WI38 (cell line): ENCODE measurements at regions not wholly inside any gene's neighbourhood (a gene's known extent, or its start where the extent isn't known, plus 50 kb on each side); places are given as distances from the start of the nearest gene placed in this dataset.

Experiments
- H3K4me3 ChIP-seq: 2 replicates; pipeline ENCODE4 v1.5.1; 2011; ENCODE audit warnings: low read depth, mild to moderate bottlenecking, control low read depth, low read length
- CTCF ChIP-seq: IDR thresholded peaks from 2 replicates; pipeline ENCODE4 v1.5.1; 2012; ENCODE audit warnings: low read depth, mild to moderate bottlenecking, control low read depth, low read length

GRCh38 chr14:97039717-97040363 lies 242.7 kb downstream of the VRK1 start:
- TF ChIP-seq CTCF: no peak
- H3K4me3 ChIP-seq: no peak overlapping the region

GRCh38 chr14:97046967-97047366 lies 249.8 kb downstream of the VRK1 start:
- TF ChIP-seq CTCF: no peak
- no peak overlapping the region for H3K4me3 ChIP-seq

- no peak overlapping the region for H3K4me3 ChIP-seq
- TF ChIP-seq CTCF: no peak
These were observed 254.8 kb downstream of the VRK1 start for GRCh38 chr14:97052001-97052400.

- H3K4me3 ChIP-seq: no peak overlapping the region
- TF ChIP-seq CTCF: no peak
These were observed 256.8 kb downstream of the VRK1 start for GRCh38 chr14:97053941-97054340.

- TF ChIP-seq CTCF: no peak
These were observed 258.2 kb downstream of the VRK1 start for GRCh38 chr14:97055355-97055754.

GRCh38 chr14:97056086-97056485 lies 258.9 kb downstream of the VRK1 start:
- no peak for TF ChIP-seq CTCF

More at GRCh38 chr14:97055355-97055754, 258.2 kb downstream of the VRK1 start:
- H3K4me3 ChIP-seq: no peak overlapping the region

GRCh38 chr14:97057238-97058073 lies 260.3 kb downstream of the VRK1 start:
- no peak for TF ChIP-seq CTCF
- no peak overlapping the region for H3K4me3 ChIP-seq

More at GRCh38 chr14:97056086-97056485, 258.9 kb downstream of the VRK1 start:
- H3K4me3 ChIP-seq: no peak overlapping the region
